SKM-1 (cell line): ENCODE measurements at regions not wholly inside any gene's neighbourhood (a gene's known extent, or its start where the extent isn't known, plus 50 kb on each side); places are given as distances from the start of the nearest gene placed in this dataset.

Experiments
- DNase-seq: peaks from one replicate; lab custom pipeline; 2025; ENCODE audit not compliant: unreplicated experiment; lab: John Stamatoyannopoulos, UW

DNA sequence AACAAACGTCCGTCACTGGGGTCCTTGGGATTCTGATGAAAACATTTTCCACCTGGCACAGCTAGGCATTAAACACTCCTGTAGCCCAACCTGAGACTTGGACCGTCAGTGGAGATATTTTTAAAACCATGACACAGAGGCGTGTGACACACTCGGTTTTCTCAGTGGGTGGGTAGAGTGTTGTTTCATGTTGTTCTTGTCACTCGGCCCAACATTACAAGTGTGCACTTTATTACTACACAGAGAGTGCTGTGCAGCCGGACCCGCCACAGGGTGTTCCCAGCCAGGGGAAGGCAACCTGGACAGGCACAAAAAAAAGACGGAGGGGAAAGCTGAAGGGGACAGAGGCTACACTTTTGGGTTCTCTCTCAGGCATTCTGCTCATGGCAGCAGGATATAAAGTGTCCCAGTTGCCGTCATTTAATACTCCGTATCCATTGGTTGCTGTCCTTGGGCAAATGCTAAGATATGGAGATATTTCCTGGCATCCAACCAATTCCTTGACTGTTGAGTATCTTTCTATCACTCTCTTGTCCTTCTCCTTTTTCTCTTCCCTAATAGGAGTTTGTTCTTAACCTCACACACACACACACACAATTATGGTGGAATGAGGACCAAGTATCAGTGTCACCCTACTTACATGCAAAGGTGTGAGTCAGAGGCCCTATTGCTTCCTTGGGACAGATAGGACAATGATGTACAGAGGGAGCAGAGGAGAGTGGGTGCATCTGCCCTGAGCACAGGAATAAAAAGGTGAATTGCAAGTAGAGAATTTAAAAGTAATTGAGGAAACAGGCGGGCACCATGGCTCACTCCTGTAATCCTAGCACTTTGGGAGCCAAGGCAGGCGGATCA is 154.1 kb upstream of the SOX9 start:
- DNase-seq = no peak

DNA sequence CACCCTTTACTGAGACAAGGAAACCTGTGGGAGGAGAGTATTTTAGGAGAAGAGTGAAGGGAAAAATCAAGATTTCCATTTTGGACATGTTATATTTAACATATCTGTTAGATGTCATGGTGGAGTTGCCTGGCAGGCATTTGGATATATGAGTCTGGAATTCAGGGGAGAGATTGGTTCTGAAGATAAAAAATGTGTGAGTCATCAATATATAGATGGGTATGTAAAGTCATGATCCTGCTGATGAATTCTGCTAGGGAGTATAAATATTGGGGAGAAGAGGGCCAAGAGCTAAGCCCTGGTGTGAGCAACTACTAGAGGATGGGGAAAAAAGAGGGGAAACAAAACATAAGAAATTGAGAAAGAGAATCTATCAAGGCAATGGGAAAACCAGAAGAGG is 151.3 kb upstream of the SOX9 start:
- DNase-seq = no peak

DNA sequence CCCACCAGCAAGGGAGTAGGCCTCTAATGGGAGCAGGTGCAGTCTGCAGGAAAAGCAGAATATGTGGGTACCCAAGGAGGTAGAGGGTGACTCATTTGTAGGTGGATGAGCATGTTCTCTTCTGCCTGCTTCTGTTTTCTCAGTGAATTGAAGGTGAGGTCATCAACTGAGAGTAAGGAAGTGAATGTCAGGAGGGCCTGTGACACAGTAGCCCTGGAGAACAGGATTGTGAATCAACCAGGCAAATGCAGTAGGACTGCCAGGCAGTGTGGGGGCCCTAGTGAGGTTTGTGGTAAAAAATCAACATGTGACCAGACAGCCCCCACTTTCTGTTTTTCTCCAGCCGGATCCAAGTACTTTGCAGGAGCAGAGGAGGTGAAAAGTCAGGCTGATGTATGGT is 150.5 kb upstream of the SOX9 start:
- DNase-seq = no peak

DNA sequence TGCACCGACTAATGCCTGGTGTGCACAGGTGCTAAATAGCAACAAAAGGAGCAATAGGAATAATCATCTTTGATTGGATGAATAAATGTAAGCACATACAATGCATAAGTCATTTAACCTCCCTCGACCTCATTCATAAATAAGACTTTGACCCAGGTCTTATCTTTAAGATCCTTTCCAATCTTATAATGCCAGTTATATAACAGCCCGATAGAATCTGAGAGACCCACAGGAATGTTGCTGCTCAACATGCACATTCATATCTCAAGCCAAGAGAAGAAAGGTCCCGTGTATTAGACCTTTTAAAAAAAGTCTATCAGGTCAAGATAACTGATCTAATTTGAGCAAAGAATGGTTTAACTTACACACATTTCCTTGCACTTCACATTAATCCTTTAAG is 146.8 kb upstream of the SOX9 start:
- no peak for DNase-seq

DNA sequence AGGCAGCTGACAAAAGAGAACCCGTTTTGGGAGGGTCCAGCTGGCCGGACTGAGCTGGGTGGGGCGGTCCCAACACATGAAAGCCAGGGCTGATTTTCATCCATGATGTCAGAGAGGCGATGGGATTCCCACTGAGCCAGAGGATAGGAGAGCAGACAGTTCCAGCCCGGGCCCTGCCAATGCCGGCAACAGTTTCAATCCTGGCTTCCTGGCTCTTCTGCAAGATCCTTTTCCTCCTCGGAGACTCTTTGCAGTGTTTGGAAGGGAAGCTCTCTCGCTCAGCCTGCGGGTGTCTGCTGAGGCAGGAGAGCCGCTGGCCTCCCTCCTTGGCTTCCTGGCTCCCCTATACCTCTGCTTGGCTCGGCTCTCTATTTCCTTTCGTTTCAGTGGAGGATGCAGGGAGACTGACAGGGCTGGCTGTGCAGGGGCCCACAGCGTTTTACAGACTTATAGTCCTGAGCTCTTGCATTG is 145.5 kb upstream of the SOX9 start:
- no peak for DNase-seq

DNA sequence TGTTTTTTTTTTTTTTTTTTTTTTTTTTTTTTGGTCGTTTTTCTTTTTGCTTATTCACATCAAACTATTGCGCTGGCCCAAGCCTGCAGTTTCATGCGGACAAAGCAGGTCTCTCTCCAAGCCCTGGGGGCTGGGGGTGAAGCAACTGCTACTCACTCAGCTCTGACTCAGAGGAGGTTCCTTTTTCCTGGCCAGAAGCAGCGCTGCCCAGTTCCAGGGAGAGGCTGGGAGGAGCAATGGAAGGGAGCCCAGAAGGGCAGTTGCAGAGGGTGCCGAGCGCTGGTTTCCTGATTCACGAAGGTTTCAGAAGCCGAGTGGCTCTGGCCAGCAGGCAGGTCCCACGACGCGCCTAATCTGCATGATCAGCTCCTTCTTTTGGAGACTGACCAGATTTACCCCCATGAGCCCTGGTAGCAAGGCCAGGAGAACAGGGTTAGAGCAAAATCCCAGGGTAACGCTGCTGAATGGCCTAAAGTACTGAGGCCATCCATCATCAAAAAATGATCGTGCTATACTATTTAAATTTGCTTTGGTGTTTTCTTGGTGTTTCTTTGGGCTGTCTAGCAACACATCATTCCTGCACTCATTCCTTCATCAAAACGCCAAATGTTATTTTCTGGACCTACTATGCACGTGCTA is 144.7 kb upstream of the SOX9 start:
- no peak for DNase-seq

DNA sequence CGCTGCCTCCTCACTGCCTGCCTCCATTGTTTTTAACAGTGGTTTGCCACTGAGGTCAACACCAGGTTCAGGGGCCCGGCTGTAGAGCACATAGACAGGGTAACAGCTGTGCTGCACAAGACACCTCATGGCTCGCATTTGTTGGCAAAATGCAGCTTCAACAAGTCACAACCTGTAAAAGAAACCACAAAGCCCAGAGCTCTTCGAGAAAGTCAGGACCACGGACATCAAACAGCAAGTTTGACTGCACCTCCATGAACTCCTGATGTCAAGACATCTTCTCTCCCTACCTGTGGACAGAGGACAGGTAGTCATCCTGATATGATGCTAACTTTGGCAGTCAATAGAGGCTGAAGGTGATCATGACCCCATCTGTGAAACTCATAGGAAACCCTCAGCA is 142.4 kb upstream of the SOX9 start:
- DNase-seq = no peak

DNA sequence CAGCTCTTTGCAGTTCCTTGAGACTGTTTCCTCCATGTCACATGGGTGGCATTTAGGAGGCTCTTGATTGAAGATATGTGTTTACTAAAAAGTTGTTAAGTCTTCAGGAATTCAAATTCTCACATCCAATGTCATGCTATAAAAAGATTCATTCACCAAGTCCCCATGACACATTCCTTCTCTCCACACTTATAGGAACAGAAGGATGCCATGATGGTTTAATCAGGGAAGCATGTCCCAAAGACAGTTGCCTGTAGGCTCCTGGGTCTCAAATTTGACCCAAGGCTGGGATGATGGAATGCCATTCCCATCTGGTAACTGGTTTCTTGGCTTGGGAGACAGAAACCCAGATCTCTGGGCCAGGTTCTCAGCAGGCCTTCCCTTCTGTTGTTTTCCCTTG is 140.6 kb upstream of the SOX9 start:
- DNase-seq = no peak

DNA sequence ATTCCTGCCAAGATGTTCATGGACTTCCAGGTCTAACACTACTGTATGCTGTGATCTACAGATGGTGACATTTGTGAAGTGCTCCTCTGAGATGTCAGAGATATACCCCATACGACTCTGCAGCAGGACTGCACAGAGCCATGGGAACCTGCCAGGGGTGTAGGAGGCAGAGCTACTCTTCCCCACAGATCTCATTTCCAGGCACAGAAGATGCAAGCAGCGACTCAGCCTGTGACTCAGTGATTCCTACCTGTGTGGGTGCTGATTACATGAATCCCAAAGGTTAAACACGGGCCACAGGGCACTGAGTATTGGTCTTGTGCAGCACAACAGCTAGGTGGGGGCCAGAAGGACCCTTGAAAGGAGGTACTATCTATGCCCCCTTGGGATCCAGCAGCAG is 137.0 kb upstream of the SOX9 start:
- no peak for DNase-seq

DNA sequence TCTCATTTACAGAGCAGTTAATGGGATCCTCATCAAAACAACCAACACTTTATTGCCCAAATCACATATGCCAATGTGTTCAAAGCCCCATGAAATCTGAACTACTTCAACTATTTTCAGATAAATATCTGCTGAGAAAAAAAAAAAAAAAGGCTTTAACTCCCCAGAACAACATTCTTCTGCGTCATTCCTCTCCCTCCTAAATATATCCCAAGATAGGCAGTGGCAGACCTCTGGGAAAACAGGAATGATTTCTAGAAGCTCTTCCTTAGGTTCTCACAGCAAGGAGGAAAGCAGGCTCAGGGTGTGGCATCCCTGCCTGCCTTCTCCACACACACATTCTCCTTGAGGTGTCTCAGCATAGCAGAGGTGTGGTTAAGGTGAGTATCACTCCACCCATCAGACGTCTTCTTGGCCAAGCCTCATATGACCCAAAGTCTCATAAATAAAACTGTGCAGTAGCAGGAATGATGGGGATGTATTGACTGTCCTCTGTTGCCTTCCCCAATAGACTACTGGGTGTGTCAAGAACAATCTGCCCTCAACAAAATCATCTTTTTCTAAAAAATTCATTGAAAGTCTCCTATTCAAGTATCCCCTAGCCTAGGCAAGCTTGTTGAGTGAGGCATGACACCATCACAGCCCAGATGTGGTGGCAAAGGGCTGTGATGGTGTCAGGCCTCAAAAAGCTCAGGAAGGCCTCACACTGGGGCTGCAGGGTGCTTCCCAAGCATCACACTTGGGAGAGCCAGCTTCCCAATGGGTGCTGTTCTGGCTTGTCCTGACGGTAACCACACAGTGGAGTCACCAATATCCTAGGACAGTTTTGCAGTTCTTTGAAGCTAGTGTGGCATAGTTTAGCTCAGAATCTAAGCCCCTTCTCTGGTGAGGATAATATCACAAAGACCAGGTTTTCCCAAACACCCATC is 135.4 kb upstream of the SOX9 start:
- no peak for DNase-seq

DNA sequence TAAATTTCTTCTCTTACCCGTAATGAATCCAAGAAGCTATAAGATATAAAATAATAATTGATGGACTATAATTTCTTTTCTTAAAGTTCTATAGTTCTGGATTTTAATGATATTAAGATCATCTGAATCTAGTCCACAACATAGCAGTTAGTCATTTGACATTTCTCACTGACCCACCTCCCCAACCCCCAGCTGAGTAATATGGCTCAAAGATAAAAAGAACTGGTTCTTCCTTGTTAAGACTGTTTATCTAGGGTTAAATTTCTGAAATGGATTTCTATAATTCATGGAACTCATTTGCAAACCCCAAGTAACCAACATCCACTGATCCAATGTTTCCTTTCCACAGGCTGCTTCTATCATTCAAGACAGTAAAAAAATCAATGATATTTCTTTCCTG is 133.9 kb upstream of the SOX9 start:
- DNase-seq = no peak

DNA sequence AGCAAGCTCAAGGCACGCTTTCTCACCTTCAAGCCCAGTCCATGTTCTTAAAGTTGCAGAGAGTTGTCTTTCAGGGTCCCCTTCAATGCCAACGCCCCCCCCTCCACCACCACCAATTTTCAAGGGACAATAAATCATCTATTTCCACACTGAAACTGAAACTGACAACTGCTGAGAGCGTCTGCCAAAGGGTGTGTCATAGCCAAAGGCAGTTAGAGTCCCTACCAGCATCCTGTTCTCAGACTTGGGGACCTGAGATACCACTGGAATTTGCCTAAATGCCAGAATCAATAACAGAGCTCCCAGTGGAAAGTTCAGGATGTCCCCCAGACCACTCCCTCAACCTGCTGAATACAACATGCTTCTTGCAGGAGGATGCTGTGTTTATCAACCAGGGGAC is 133.2 kb upstream of the SOX9 start:
- DNase-seq = no peak

DNA sequence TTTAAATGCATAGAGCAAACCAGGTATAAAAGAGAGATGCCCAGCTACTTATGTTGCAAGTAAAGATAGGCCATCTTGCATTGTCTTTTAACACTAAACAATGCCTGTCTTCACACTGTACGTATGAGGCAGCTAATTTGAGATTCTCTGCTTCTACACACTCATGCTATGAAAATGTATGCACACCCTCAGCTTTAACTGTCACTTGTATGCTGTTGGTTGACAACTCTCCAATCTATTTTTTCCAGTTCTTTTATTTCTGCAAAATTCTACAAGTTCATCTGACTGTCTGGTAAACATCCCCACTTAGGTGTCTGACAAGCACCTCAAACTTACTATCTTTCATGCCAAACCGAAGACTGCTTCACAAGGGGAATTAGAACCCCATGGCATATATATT is 131.7 kb upstream of the SOX9 start:
- no peak for DNase-seq

DNA sequence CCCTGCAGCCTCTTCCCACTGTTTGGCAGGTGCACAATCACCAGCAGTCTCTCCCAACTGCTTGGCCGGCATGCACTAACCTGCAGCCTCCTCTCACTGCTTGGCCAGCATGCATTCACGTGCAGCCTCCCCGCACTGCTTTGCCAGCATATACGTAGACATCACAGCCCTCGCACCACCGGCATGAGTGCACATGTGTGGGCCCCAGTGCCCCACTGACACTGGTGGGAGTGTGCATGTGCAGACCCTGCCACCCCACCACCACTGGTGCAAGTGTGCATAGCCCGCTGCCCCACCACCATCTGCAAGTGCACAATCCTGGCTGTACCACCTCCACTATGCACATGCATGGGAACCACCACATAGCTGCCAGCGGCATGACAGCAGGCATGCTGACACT is 127.5 kb upstream of the SOX9 start:
- DNase-seq = no peak

DNA sequence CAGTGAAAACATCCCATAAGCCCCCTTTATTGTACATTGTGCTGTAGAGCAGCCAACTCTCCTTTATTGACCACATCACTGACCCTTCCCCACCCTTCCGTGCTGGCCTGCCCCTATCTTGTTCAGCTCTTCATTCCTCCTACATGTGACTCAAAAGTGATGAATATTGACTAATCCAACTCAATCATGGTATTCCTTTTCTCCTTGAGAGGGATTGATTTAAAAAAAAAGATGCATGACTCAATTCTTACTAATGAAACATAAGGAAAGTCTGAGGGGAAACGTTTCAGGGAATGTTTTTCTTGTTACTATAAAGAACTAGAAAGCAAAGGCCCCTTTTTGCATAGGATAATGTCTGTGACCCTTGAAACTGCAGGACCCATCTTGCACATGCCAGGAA is 125.2 kb upstream of the SOX9 start:
- no peak for DNase-seq

DNA sequence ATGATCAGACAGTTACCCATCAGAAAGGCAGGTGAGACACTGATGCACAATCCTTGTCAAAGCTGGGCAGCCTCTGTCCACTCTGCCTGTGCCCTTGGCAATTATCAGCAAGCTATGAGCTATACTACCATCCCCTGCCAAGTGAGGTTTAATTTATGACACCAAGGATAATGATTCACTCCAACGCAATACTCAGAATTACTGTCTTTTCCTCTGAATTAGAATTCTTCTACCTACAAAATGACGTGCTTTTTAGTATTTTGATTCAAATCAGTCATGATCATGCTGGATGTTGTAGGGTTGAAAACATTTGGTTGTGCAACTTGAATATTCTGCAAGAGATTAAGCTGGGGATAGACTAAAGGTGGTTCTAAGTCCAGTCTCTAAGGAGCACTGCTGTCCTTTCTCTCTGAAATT is 116.8 kb upstream of the SOX9 start:
- DNase-seq = no peak

DNA sequence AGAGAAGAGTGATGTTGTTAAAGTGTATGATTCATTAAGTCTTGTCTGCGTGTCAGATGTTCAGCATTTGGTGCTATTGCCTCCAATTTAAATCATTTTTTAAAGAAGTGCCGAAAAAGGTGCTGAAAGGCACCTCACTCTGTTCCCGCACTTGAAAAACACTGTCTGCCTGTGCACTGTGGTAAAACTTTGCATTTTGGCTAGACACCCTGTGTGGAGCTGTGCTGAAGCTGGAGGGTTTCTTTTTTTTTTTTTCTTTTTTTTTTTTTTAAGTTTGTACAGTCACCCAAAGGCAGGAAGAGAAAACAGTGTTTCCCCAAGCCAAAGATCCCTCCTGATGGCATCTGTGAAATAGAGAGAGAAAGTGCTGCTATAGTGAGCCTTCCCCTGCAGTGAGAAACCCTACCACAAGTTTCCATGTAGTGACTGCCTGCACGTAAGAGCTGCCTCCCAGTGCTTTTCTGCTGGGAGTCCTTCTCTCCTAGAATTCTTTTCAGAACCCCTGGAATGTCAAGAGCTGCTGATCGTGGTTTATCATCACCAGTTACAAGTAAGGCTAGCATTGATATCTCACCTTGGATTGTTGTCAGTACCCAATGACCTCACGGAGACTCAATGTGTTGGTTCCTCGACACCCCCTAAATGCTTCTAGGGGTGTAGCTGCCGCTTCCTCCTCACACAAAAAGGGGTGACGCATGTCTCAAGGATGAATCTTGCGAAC is 116.0 kb upstream of the SOX9 start:
- DNase-seq = no peak

DNA sequence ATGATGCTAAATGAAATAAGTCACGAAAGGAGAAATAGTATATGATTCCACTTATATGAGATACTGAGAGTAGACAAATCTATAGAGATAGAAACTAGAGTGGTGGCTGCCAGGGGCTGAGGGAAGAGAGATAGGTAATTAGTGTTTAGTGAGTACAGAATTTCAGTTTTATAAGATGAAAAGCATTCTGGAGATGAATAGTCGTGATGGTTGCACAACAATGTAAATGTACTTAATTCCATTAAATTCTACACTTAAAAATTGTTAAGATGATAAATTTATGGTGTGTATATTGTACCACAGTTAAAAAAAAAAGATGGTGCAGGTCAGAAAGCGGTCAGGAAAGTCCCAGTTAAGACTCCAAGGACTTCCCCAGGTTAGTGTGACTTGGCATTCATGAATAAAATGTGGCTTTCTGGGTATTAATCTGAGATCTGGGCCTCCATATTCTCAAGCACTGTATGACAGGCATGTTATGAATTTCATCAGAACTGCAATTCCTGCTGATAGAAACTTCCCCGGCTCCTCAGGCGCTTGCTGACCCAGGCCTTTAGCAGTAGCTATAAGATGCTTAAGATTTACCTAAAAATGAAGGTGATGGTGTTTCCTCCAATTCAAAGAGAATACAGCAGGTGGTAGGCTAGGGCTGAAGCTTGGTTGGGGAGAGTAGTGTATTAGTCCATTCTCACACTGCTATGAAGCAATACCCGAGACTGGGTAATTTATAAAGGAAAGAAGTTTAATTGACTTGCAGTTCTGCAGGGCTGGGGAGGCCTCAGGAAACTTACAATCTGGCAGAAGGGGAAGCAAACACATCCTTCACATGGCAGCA is 115.3 kb upstream of the SOX9 start:
- no peak for DNase-seq

DNA sequence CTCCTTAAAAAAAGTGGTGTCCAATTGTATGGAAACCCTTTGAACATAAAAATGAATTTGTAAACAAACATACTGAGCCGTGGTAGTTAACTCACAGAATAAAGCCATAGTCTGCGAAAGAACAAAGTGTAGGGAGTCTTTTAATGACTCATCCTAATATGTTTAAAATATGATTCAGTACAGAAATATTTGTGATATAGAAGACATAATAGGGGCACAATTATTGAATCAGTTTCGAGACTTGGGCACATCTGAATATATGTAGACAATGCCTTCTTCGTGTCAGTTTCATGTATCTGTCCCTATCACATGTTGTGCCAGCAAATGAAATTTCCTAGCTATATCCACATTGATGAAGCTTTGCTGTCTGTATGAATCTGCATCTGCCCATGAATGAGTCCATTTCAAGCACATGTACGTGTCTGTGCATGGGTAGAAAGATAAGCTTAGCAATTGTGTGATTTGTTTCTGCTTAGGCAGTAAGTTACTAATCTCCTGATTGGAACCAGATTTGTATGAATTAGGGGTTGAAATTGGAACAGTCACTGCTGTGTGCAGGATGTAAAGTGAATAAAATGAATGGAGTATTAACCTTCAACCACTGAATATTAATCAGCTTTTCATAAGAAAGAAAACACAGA is 112.5 kb upstream of the SOX9 start:
- DNase-seq = no peak

DNA sequence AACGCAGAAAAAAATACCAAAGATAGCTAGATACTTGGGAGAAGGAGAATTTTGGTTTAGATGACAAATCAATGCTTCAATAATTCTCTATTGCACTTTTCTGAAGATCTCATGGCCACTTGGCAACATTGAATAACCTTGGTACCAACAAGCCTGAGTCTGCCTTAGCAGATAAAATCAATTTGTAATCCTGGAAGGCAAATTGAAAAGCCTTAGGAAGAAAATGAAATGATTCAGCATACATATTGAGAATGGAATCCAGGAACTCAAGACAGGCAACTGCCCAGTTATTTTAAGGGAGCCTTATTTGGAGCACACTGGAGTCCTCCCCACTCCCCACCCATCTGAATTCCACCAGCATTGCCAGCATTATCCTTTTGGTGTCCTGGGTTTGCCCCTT is 109.3 kb upstream of the SOX9 start:
- DNase-seq = no peak
